ENCODE measurements at regions not wholly inside any gene's neighbourhood (a gene's known extent, or its start where the extent isn't known, plus 50 kb on each side); places are given as distances from the start of the nearest gene placed in this dataset.
"Not testable (repeated sequence)": the region's sequence is repeated elsewhere in the genome, so short reads cannot be mapped to it uniquely, and the experiment has no call there.

- H3K27ac Mint-ChIP-seq = no peak overlapping the region
- H3K4me1 ChIP-seq (ENCODE audit: control insufficient read depth in 2 of 2, insufficient read depth in 2 of 2, low read length in 2 of 2) = no peaks in the 10 kb centered on the region
- POLR2A ChIA-PET = interaction anchor here (0.6 kb wide), 1 partner anchor 251 kb away, joined by 6 read pairs; no protein-coding TSS in a partner anchor
- no peaks in the 10 kb centered on the region for H3K27me3 ChIP-seq (ENCODE audit: control insufficient read depth in 2 of 2, insufficient read depth in 2 of 2, low read length in 2 of 2)
- intact Hi-C loops (cut with micrococcal nuclease) = no loop called here
- no peaks in the 10 kb centered on the region for H3K36me3 ChIP-seq (ENCODE audit: control insufficient read depth in 2 of 3, insufficient read depth in 3 of 3, low read length in 3 of 3)
- CTCF ChIA-PET = no interaction called here
- peaks cover 5 to 17% (median 8%) of the 10 kb centered on the region in 5 donors for H3K36me3 Mint-ChIP-seq
- ATAC-seq (no peak), DNase-seq (no peak)
- peaks cover 0 to 4% (median 3%) of the 10 kb centered on the region in 7 donors for H3K4me1 Mint-ChIP-seq
- peaks cover 9 to 22% (median 16%) of the 10 kb centered on the region in 11 donors for H3K9me3 Mint-ChIP-seq
- no peak overlapping the region for H3K4me3 Mint-ChIP-seq
- H3K27ac ChIP-seq (ENCODE audit: low read depth, low read length) = no peak overlapping the region
- H3K4me3 ChIP-seq (ENCODE audit: low read length) = no peak overlapping the region
- H3K9me3 ChIP-seq (ENCODE audit: control insufficient read depth in 2 of 3, low read length in 3 of 3) = peaks cover 0 to 3% (median 0%) of the 10 kb centered on the region in 3 experiments
- peaks cover 0 to 4% (median 0%) of the 10 kb centered on the region in 5 donors for H3K27me3 Mint-ChIP-seq
These were observed 58.8 kb upstream of the ST3GAL5 start for GRCh38 chr2:85947593-85947992.

- DNase-seq (no peak), ATAC-seq (no peak)
- POLR2A ChIA-PET = interaction anchor here (0.6 to 1.0 kb wide), 2 partner anchors 91 to 110 kb away, joined by 3 read pairs; no protein-coding TSS in a partner anchor
- intact Hi-C loops (cut with micrococcal nuclease) = no loop called here
- peaks cover 0 to 6% (median 0%) of the 10 kb centered on the region in 3 experiments for H3K9me3 ChIP-seq (ENCODE audit: control insufficient read depth in 2 of 3, low read length in 3 of 3)
- H3K4me1 ChIP-seq (ENCODE audit: control insufficient read depth in 2 of 2, insufficient read depth in 2 of 2, low read length in 2 of 2) = no peaks in the 10 kb centered on the region
- no peak overlapping the region for H3K27ac ChIP-seq (ENCODE audit: low read depth, low read length)
- H3K4me3 Mint-ChIP-seq = no peak overlapping the region
- H3K9me3 Mint-ChIP-seq = peaks cover 14 to 42% (median 19%) of the 10 kb centered on the region in 11 donors
- no peak overlapping the region for H3K4me3 ChIP-seq (ENCODE audit: low read length)
- peaks cover 0 to 4% (median 0%) of the 10 kb centered on the region in 5 donors for H3K27me3 Mint-ChIP-seq
- no peaks in the 10 kb centered on the region for H3K27me3 ChIP-seq (ENCODE audit: control insufficient read depth in 2 of 2, insufficient read depth in 2 of 2, low read length in 2 of 2)
- H3K27ac Mint-ChIP-seq = no peak overlapping the region
- H3K36me3 ChIP-seq (ENCODE audit: control insufficient read depth in 2 of 3, insufficient read depth in 3 of 3, low read length in 3 of 3) = no peaks in the 10 kb centered on the region
- CTCF ChIA-PET = no interaction called here
- peaks cover 5 to 20% (median 10%) of the 10 kb centered on the region in 5 donors for H3K36me3 Mint-ChIP-seq
- H3K4me1 Mint-ChIP-seq = peaks cover 0 to 2% (median 0%) of the 10 kb centered on the region in 7 donors
These were observed 56.8 kb upstream of the ST3GAL5 start for GRCh38 chr2:85945586-85945985.

DNA sequence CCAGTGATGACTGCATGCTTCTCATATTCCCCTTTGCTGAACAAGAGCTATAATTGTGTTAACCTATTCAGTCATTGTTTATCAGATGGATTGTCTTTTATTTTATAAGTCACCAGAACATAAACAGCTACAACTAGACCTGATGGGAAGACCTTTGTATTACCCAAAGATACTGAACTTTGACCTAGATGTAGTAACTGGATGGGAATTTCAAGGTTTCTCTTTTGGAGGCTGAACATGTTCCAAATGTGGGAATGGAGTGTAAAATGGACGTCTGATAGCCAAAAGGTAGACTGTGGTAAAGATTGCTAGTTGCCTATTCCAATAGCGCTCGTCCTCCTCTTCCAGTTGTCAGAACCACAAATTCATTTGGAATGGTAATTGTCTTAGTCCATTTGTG is 56.4 kb upstream of the ST3GAL5 start:
- Histone ChIP-seq H3K9me3 (ENCODE audit: control insufficient read depth in 2 of 3, low read length in 3 of 3) (peaks cover 0 to 6% (median 0%) of the 10 kb centered on the region in 3 experiments), H3K4me1 (ENCODE audit: control insufficient read depth in 2 of 2, insufficient read depth in 2 of 2, low read length in 2 of 2) (no peaks in the 10 kb centered on the region), H3K27me3 (ENCODE audit: control insufficient read depth in 2 of 2, insufficient read depth in 2 of 2, low read length in 2 of 2) (no peaks in the 10 kb centered on the region), H3K36me3 (ENCODE audit: control insufficient read depth in 2 of 3, insufficient read depth in 3 of 3, low read length in 3 of 3) (no peaks in the 10 kb centered on the region), H3K4me3 (ENCODE audit: low read length) (no peak overlapping the region), H3K27ac (ENCODE audit: low read depth, low read length) (no peak overlapping the region)
- ChIA-PET POLR2A (interaction anchor here (0.6 to 1.0 kb wide), 2 partner anchors 91 to 110 kb away, joined by 3 read pairs; no protein-coding TSS in a partner anchor), CTCF (no interaction called here)
- peaks cover 14 to 42% (median 19%) of the 10 kb centered on the region in 11 donors for H3K9me3 Mint-ChIP-seq
- H3K27ac Mint-ChIP-seq = no peak overlapping the region
- H3K4me1 Mint-ChIP-seq = peaks cover 0 to 2% (median 0%) of the 10 kb centered on the region in 7 donors
- no peak overlapping the region for H3K4me3 Mint-ChIP-seq
- DNase-seq (no peak), ATAC-seq (no peak)
- H3K36me3 Mint-ChIP-seq = peaks cover 5 to 20% (median 10%) of the 10 kb centered on the region in 5 donors
- peaks cover 0 to 4% (median 0%) of the 10 kb centered on the region in 5 donors for H3K27me3 Mint-ChIP-seq
- intact Hi-C loops (cut with micrococcal nuclease) = no loop called here

DNA sequence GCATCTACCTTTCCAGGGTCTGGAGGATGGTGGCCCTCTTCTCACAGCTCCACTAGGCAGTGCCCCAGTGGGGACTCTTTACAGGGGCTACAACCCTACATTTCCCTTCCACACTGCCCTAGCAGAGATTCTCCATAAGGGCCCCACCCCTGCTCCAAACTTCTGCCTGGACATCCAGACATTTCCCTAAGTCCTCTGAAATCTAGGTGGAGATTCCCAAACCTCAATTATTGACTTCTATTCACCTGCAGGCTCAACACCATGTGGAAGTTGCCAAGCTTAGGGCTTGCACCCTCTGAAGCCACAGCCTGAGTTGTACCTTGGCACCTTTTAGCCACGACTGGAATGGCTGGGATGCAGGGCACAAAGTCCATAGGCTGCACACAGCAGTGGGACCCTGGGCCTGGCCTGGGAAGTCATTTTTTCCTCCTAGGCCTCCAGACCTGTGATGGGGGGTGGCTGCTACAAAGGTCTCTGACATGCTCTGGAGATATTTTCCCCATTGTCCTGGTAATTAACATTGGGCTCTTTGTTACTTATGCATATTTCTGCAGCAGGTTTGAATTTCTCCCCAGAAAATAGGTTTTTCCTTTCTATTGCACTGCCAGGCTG is 53.7 kb upstream of the ST3GAL5 start:
- Histone ChIP-seq H3K27ac (ENCODE audit: low read depth, low read length) (no peak overlapping the region), H3K36me3 (ENCODE audit: control insufficient read depth in 2 of 3, insufficient read depth in 3 of 3, low read length in 3 of 3) (no peaks in the 10 kb centered on the region), H3K9me3 (ENCODE audit: control insufficient read depth in 2 of 3, low read length in 3 of 3) (peaks cover 0 to 6% (median 0%) of the 10 kb centered on the region in 3 experiments), H3K4me3 (ENCODE audit: low read length) (no peak overlapping the region), H3K27me3 (ENCODE audit: control insufficient read depth in 2 of 2, insufficient read depth in 2 of 2, low read length in 2 of 2) (no peaks in the 10 kb centered on the region), H3K4me1 (ENCODE audit: control insufficient read depth in 2 of 2, insufficient read depth in 2 of 2, low read length in 2 of 2) (no peaks in the 10 kb centered on the region)
- H3K27ac Mint-ChIP-seq = no peak overlapping the region
- no peak for DNase-seq
- peaks cover 10 to 37% (median 19%) of the 10 kb centered on the region in 11 donors for H3K9me3 Mint-ChIP-seq
- CTCF ChIA-PET = no interaction called here
- peaks cover 0 to 2% (median 0%) of the 10 kb centered on the region in 7 donors for H3K4me1 Mint-ChIP-seq
- intact Hi-C loops (cut with micrococcal nuclease) = no loop called here
- peaks cover 5 to 17% (median 10%) of the 10 kb centered on the region in 5 donors for H3K36me3 Mint-ChIP-seq
- POLR2A ChIA-PET = no interaction called here
- no peak overlapping the region for H3K4me3 Mint-ChIP-seq
- H3K27me3 Mint-ChIP-seq = peaks cover 0 to 14% (median 0%) of the 10 kb centered on the region in 5 donors
- ATAC-seq = no peak

- Mint-ChIP-seq H3K36me3 (peaks cover 5 to 17% (median 10%) of the 10 kb centered on the region in 5 donors), H3K27me3 (peaks cover 0 to 12% (median 0%) of the 10 kb centered on the region in 5 donors), H3K9me3 (peaks cover 9 to 31% (median 19%) of the 10 kb centered on the region in 11 donors)
- intact Hi-C loops (cut with micrococcal nuclease); DNase-seq; POLR2A ChIA-PET; H3K36me3 ChIP-seq (ENCODE audit: control insufficient read depth in 2 of 3, insufficient read depth in 3 of 3, low read length in 3 of 3); ATAC-seq; H3K4me3 Mint-ChIP-seq; CTCF ChIA-PET; H3K4me3 ChIP-seq (ENCODE audit: low read length); H3K4me1 ChIP-seq (ENCODE audit: control insufficient read depth in 2 of 2, insufficient read depth in 2 of 2, low read length in 2 of 2); H3K27ac ChIP-seq (ENCODE audit: low read depth, low read length); H3K27ac Mint-ChIP-seq; H3K4me1 Mint-ChIP-seq; H3K9me3 ChIP-seq (ENCODE audit: control insufficient read depth in 2 of 3, low read length in 3 of 3); H3K27me3 ChIP-seq (ENCODE audit: control insufficient read depth in 2 of 2, insufficient read depth in 2 of 2, low read length in 2 of 2): not testable (repeated sequence)
These were observed 52.7 kb upstream of the ST3GAL5 start for GRCh38 chr2:85941490-85941889.

GRCh38 chr2:85939131-85939530 is 50.3 kb upstream of the ST3GAL5 start:
- ChIA-PET POLR2A (interaction anchor here (1.8 kb wide), 1 partner anchor 10 kb away, joined by 4 read pairs; no protein-coding TSS in a partner anchor), CTCF (no interaction called here)
- H3K27ac Mint-ChIP-seq = no peak overlapping the region

More at GRCh38 chr2:85939131-85939530, 50.3 kb upstream of the ST3GAL5 start:
- no peak overlapping the region for H3K27ac ChIP-seq (ENCODE audit: low read depth, low read length)
- peaks cover 9 to 28% (median 17%) of the 10 kb centered on the region in 11 donors for H3K9me3 Mint-ChIP-seq
- H3K36me3 ChIP-seq (ENCODE audit: control insufficient read depth in 2 of 3, insufficient read depth in 3 of 3, low read length in 3 of 3) = no peaks in the 10 kb centered on the region
- no peak overlapping the region for H3K4me3 Mint-ChIP-seq
- H3K4me1 ChIP-seq (ENCODE audit: control insufficient read depth in 2 of 2, insufficient read depth in 2 of 2, low read length in 2 of 2) = peaks cover 0 to 3% of the 10 kb centered on the region in 2 donors
- H3K27me3 ChIP-seq (ENCODE audit: control insufficient read depth in 2 of 2, insufficient read depth in 2 of 2, low read length in 2 of 2) = no peaks in the 10 kb centered on the region
- H3K27me3 Mint-ChIP-seq = peaks cover 0 to 10% (median 0%) of the 10 kb centered on the region in 5 donors
- H3K4me3 ChIP-seq (ENCODE audit: low read length) = no peak overlapping the region
- ATAC-seq = no peak
- intact Hi-C loops (cut with micrococcal nuclease) = loop anchor here in 1 of 2 donors (10.0 kb wide), 1 partner anchor 836 kb away; no protein-coding TSS in a partner anchor
- H3K4me1 Mint-ChIP-seq = peaks cover 3 to 6% (median 3%) of the 10 kb centered on the region in 7 donors
- DNase-seq = no peak
- H3K9me3 ChIP-seq (ENCODE audit: control insufficient read depth in 2 of 3, low read length in 3 of 3) = peaks cover 0 to 6% (median 0%) of the 10 kb centered on the region in 3 experiments
- peaks cover 5 to 11% (median 10%) of the 10 kb centered on the region in 5 donors for H3K36me3 Mint-ChIP-seq

Measured in naive thymus-derived CD4-positive, alpha-beta T cell (primary cell).